HepG2 (cell line): ENCODE measurements at regions not wholly inside any gene's neighbourhood (a gene's known extent, or its start where the extent isn't known, plus 50 kb on each side); places are given as distances from the start of the nearest gene placed in this dataset.

Source experiments
- ATAC-seq: fragments of 200-7000 bp; cut with Tn5 transposase; 3 replicates; pipeline ENCODE4 v1.9.1; 2020; ENCODE audit warnings: mild to moderate bottlenecking, moderate library complexity
- BruUV-seq: library from RNA; stranded (reverse); fragments of 400-500 nt; replicated peaks from 2 replicates; lab custom pipeline; 2021; lab: Mats Ljungman, UMichigan
- CTCF ChIA-PET: fragments of 300-600 bp; formaldehyde crosslinking; extraction: SDS; loops from one replicate; lab custom pipeline; 2021; ENCODE audit warnings: low total read pairs, inconsistent platforms, low intra/inter-chr PET ratio; lab: Yijun Ruan, JAX
- POLR2A ChIA-PET: fragments of 350-600 bp; sonication (Branson Sonifier 250); formaldehyde crosslinking; loops from one replicate; lab custom pipeline; 2020; ENCODE audit warnings: antibody characterized with exemption, inconsistent platforms; lab: Yijun Ruan, JAX
- DNase-seq: peaks from one replicate; pipeline ENCODE4 v3.0.0-alpha.2; 2015; ENCODE audit warnings: low spot score
- FAIRE-seq: peaks from 3 replicates; lab custom pipeline; 2011; peaks lifted over from hg19 to GRCh38; lab: Jason Lieb, UNC
- H2AFZ ChIP-seq: one replicate; pipeline ENCODE4 v1.6.1; 2011; ENCODE audit warnings: low read length, inconsistent platforms
- H3K27ac ChIP-seq: fragments of 300-600 bp; 3 replicates; pipeline ENCODE4 v1.8.0; 2011; ENCODE audit warnings: mixed run types, mild to moderate bottlenecking, mixed read lengths, low read length, inconsistent platforms; ENCODE audit not compliant: insufficient read depth; ENCODE audit errors: extremely low read length
- H3K27me3 ChIP-seq, 2 experiments: fragments of 200-600 bp in 1 of 2; 2 replicates in 1 of 2; 3 replicates in 1 of 2; pipeline versions ENCODE4 v1.6.0 to v1.8.0; 2011; ENCODE audit warnings: low read length in 2 of 2, mild to moderate bottlenecking in 2 of 2, moderate library complexity in 2 of 2, inconsistent platforms in 1 of 2; ENCODE audit not compliant: insufficient read depth in 2 of 2, control insufficient read depth in 1 of 2
- H3K36me3 ChIP-seq, 2 experiments: fragments of 200-600 bp in 1 of 2; replicated peaks in 1 of 2; 2 replicates in 1 of 2; 3 replicates in 1 of 2; pipeline versions ENCODE4 v1.5.1 to v1.8.0; 2011; ENCODE audit warnings: low read length in 2 of 2, inconsistent platforms in 1 of 2; ENCODE audit not compliant: insufficient read depth in 2 of 2, control insufficient read depth in 1 of 2
- H3K4me1 ChIP-seq: 2 replicates; pipeline ENCODE4 v1.5.1; 2012; ENCODE audit warnings: low read length, inconsistent platforms; ENCODE audit not compliant: insufficient read depth
- H3K4me2 ChIP-seq: 2 replicates; pipeline ENCODE4 v1.6.0; 2011; ENCODE audit warnings: low read depth, low read length, inconsistent platforms
- H3K4me3 ChIP-seq, 3 experiments: fragments of 200-600 bp in 1 of 3; sonication (generic), shearing (Covaris generic) in 1 of 3; replicated peaks in 1 of 3; 2 replicates each; pipeline ENCODE4 v1.5.1; 2011 to 2016; ENCODE audit warnings: low read length in 3 of 3, inconsistent platforms in 2 of 3, low read depth in 2 of 3, mild to moderate bottlenecking in 2 of 3, control low read depth in 1 of 3, mixed read lengths in 1 of 3; ENCODE audit not compliant: insufficient read depth in 1 of 3
- H3K79me2 ChIP-seq: one replicate; pipeline ENCODE4 v1.6.1; 2011; ENCODE audit warnings: low read length, inconsistent platforms; ENCODE audit not compliant: insufficient read depth
- H3K9ac ChIP-seq: 2 replicates; pipeline ENCODE4 v1.6.0; 2011; ENCODE audit warnings: mild to moderate bottlenecking, low read depth, low read length, inconsistent platforms; ENCODE audit not compliant: insufficient read depth
- H3K9me3 ChIP-seq: 2 replicates; pipeline ENCODE4 v1.5.1; 2012; ENCODE audit warnings: mild to moderate bottlenecking, low read length
- H4K20me1 ChIP-seq: 2 replicates; pipeline ENCODE4 v1.6.0; 2011; ENCODE audit warnings: inconsistent platforms, mild to moderate bottlenecking, low read length, moderate library complexity; ENCODE audit not compliant: insufficient read depth
- CHCHD3 ChIP-seq: sonication (generic); formaldehyde crosslinking; IDR thresholded peaks from 2 replicates; pipeline ENCODE4 v1.8.0; 2022; ENCODE audit warnings: mild to moderate bottlenecking, missing genetic modification reagents, moderate library complexity
- HIVEP1 ChIP-seq: sonication (generic); formaldehyde crosslinking; IDR thresholded peaks from 2 replicates; pipeline ENCODE4 v1.4.0; 2020; ENCODE audit warnings: mild to moderate bottlenecking, missing genetic modification reagents
- ZNF704 ChIP-seq: sonication (generic); formaldehyde crosslinking; IDR thresholded peaks from 2 replicates; pipeline ENCODE4 v1.8.1; 2023; ENCODE audit warnings: mild to moderate bottlenecking, inconsistent platforms, moderate library complexity, missing genetic modification reagents, borderline replicate concordance
- ZNF777 ChIP-seq: sonication (generic); formaldehyde crosslinking; IDR thresholded peaks from 2 replicates; pipeline ENCODE4 v1.4.0; 2020; ENCODE audit warnings: missing genetic modification reagents
- WGBS: methylation state at CpG from one replicate; pipeline ENCODE4 v1.1.6; 2017; ENCODE audit warnings: low lambda C conversion rate; 5-methylcytosine and 5-hydroxymethylcytosine counted together
- in situ Hi-C: cut with HindIII; loops from 2 replicates; pipeline ENCODE4 v1.10.0; 2017; ENCODE audit warnings: low pct_unique_long_range_greater_than_20kb; ENCODE audit not compliant: extremely low pct_ligation_motif_present
- intact Hi-C: fragments of 100-400 bp; cut with micrococcal nuclease; formaldehyde crosslinking; loops from one replicate; pipeline ENCODE4 v1.10.0; 2022; ENCODE audit not compliant: unreplicated experiment
- TF ChIP-seq, protein P1 (sequence below): sonication (generic); formaldehyde crosslinking; IDR thresholded peaks from 2 replicates; pipeline ENCODE4 v1.5.1; 2020; ENCODE audit warnings: missing genetic modification reagents, mild to moderate bottlenecking, borderline replicate concordance
- TF ChIP-seq, protein P2 (sequence below): IDR thresholded peaks from 2 replicates; pipeline ENCODE4 v1.6.1; 2016; ENCODE audit warnings: missing compliant biosample characterization, missing genetic modification reagents, borderline replicate concordance

DNA sequence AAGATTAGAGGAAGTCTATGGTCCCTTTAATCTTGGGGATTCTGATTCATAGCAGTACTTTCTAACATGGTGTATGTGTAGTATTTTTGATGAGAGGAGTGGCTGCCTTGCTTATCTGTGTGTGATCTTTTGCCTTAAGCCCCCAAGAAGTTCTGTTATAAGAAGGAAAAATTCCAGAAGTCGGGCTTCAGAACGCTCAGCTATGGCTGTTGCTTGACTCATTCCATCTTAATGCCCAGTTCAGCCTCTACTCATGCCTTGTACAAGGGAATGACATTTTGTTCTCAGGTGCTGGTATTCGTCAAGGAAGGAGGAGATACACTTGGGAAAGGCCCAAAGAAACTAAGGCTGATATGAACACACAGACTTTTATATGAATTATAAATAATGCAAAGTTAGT lies 713.0 kb upstream of the MARCKS start:
- CTCF ChIA-PET = no interaction called here
- Histone ChIP-seq H3K36me3 (no peaks in the 10 kb centered on the region), H3K27ac (no peak overlapping the region), H4K20me1 (no peaks in the 10 kb centered on the region), H3K79me2 (no peaks in the 10 kb centered on the region), H3K4me1 (no peaks in the 10 kb centered on the region), H3K9me3 (no peaks in the 10 kb centered on the region), H3K4me2 (no peak overlapping the region), H3K9ac (no peak overlapping the region), H3K27me3 (no peaks in the 10 kb centered on the region), H3K4me3 (no peak overlapping the region), H2AFZ (no peak overlapping the region)
- WGBS = 0% methylated on average over 3 of the region's 3 CpGs
- no peak for TF ChIP-seq ZNF777
- TF ChIP-seq, protein P1, sequence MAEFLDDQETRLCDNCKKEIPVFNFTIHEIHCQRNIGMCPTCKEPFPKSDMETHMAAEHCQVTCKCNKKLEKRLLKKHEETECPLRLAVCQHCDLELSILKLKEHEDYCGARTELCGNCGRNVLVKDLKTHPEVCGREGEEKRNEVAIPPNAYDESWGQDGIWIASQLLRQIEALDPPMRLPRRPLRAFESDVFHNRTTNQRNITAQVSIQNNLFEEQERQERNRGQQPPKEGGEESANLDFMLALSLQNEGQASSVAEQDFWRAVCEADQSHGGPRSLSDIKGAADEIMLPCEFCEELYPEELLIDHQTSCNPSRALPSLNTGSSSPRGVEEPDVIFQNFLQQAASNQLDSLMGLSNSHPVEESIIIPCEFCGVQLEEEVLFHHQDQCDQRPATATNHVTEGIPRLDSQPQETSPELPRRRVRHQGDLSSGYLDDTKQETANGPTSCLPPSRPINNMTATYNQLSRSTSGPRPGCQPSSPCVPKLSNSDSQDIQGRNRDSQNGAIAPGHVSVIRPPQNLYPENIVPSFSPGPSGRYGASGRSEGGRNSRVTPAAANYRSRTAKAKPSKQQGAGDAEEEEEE (CRISPR knock-in tag) = no peak
- no peak for TF ChIP-seq HIVEP1 (CRISPR knock-in tag)
- TF ChIP-seq CHCHD3 (CRISPR knock-in tag) = no peak
- TF ChIP-seq, protein P2, sequence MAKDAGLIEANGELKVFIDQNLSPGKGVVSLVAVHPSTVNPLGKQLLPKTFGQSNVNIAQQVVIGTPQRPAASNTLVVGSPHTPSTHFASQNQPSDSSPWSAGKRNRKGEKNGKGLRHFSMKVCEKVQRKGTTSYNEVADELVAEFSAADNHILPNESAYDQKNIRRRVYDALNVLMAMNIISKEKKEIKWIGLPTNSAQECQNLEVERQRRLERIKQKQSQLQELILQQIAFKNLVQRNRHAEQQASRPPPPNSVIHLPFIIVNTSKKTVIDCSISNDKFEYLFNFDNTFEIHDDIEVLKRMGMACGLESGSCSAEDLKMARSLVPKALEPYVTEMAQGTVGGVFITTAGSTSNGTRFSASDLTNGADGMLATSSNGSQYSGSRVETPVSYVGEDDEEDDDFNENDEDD (CRISPR knock-in tag) = no peak
- no peak for TF ChIP-seq ZNF704 (CRISPR knock-in tag)
- BruUV-seq = no TSS peak
- POLR2A ChIA-PET = no interaction called here
- DNase-seq (no peak), ATAC-seq (no peak), FAIRE-seq (no peak)
- intact Hi-C loops (no loop called here), in situ Hi-C loops (no loop called here)
